Body of pancreas (tissue), 4 donors: ENCODE measurements at regions not wholly inside any gene's neighbourhood (a gene's known extent, or its start where the extent isn't known, plus 50 kb on each side); places are given as distances from the start of the nearest gene placed in this dataset.
"Not testable (repeated sequence)": the region's sequence is repeated elsewhere in the genome, so short reads cannot be mapped to it uniquely, and the experiment has no call there.

Experiments
- ATAC-seq: fragments of 150-250 bp; one replicate; pipeline ENCODE4 v1.9.1; 2016
- DNase-seq, 4 donors: peaks; one replicate each; pipeline ENCODE4 v3.0.0-alpha.2; 2019
- H3K27ac ChIP-seq, 4 donors: fragments of 200-600 bp; sonication (generic); 1 replicate in 3 of 4; 2 replicates in 1 of 4; pipeline versions ENCODE4 v1.5.1 to v1.6.1; 2016 to 2019; ENCODE audit warnings: mild to moderate bottlenecking in 1 of 4, mixed read lengths in 1 of 4, moderate library complexity in 1 of 4
- H3K27me3 ChIP-seq, 2 donors: fragments of 200-600 bp; sonication (generic); one replicate each; pipeline ENCODE4 v1.6.0; 2016; ENCODE audit warnings: mild to moderate bottlenecking in 1 of 2
- H3K36me3 ChIP-seq, 2 donors: fragments of 200-600 bp; sonication (generic); replicated peaks in 1 of 2; 2 replicates each; pipeline ENCODE4 v1.5.1; 2016; ENCODE audit warnings: low read depth in 2 of 2; ENCODE audit not compliant: insufficient read depth in 1 of 2
- H3K4me1 ChIP-seq: fragments of 200-600 bp; sonication (generic); one replicate; pipeline ENCODE4 v1.6.0; 2016
- H3K4me3 ChIP-seq, 2 donors: fragments of 200-600 bp; sonication (generic); 1 replicate in 1 of 2; 2 replicates in 1 of 2; pipeline ENCODE4 v1.5.1; 2016 to 2019
- H3K9me3 ChIP-seq, 3 donors: fragments of 200-600 bp; sonication (generic); 1 replicate in 2 of 3; 2 replicates in 1 of 3; pipeline ENCODE4 v1.5.1; 2016
- CTCF ChIP-seq, 7 experiments: fragments of 450-650 bp in 4 of 7; fragments of 200-600 bp in 3 of 7; sonication (generic) in 3 of 7; IDR thresholded peaks; one replicate each; pipeline ENCODE4 v1.5.1; 2016 to 2019; ENCODE audit warnings: antibody characterized with exemption in 7 of 7
- POLR2A ChIP-seq, 3 donors: fragments of 450-650 bp; IDR thresholded peaks; one replicate each; pipeline ENCODE4 v1.6.1; 2016; ENCODE audit warnings: antibody characterized with exemption in 3 of 3, mild to moderate bottlenecking in 2 of 3
- WGBS, 2 donors: methylation state at CpG; one replicate each; pipeline ENCODE4 v1.1.5; 2017; 5-methylcytosine and 5-hydroxymethylcytosine counted together
- intact Hi-C: fragments of 100-400 bp; cut with DNase I; formaldehyde crosslinking; loops from one replicate; pipeline ENCODE4 v1.15.1; 2023

DNA sequence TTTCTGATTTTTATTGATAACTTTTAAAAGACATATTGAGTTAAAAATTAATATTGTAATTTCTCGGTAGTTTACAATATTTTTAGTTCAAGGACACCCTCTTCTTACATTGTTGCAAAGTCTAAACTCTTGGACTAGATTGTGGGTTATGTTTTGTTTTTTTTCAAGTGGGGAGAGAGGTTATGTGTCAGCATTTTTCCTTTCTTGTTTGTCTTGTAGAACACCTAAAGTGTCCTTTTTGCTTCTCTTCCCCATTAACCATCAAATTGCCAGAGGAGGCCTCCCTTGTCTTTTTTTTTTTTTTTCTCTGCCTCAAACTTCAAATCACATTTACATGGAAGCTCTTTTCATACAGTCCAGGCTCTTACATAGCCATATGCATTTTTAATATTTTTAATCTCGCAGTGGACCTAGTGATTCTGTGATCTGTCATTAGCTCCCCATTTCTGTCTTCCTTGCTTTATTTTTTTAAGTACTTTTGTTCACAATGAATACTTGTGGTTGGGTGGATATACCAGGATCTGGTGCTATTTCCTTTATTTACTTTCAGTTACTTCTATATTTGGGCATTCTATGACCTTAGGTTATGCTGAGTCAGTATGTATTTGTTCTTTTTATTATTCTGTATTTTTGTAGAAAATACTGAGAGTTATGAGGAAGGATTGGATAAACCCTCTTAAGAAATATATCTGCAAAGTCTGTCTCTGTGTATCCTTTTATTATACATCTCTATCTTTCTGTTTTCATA, 2280.6 kb upstream of the ACO1 start:
- no peak for TF ChIP-seq POLR2A (IDR thresholded peaks at IDR 0.05)
- no peak for TF ChIP-seq CTCF (IDR thresholded peaks at IDR 0.05)
- intact Hi-C loops: no loop called here
- Histone ChIP-seq H3K27me3 (no peaks in the 10 kb centered on the region), H3K4me1 (no peaks in the 10 kb centered on the region), H3K9me3 (no peaks in the 10 kb centered on the region), H3K36me3 (no peaks in the 10 kb centered on the region), H3K4me3 (no peak overlapping the region), H3K27ac (no peak overlapping the region)
- DNase-seq (no peak), ATAC-seq (no peak)
- WGBS, 2 donors: 40 to 44% methylated on average over 2 of the region's 2 CpGs

GRCh38 chr9:30107134-30107533, 2277.3 kb upstream of the ACO1 start:
- H3K36me3 ChIP-seq, DNase-seq, H3K27me3 ChIP-seq, intact Hi-C loops, H3K4me3 ChIP-seq, H3K27ac ChIP-seq, H3K9me3 ChIP-seq, ATAC-seq, H3K4me1 ChIP-seq: not testable (repeated sequence)
- 85 to 89% methylated on average over 8 of the region's 8 CpGs for WGBS, 2 donors

DNA sequence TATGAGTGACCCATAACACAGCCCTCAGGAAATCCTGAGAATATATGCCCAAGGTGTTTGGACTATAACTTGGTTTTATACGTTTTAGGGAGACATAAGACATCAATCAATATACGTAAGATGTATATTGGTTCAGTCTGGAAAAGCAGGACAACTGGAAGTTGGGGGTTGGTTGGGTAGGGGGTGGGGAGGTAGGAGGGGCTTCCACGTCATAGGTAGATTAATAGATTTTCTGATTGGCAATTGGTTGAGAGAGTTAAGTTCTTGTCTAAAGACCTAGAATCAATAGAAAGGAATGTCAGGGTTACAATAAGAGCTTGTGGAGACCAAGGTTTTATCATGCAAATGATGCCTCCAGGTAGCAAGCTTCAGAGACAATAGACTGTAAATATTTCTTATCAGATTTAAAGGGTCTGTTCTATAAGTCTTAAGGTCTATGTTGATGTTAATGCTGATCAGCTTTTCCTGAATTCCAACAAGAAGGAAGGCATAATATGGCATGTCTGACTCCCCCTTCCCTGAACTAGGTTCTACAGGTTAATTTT, 2267.7 kb upstream of the ACO1 start:
- intact Hi-C loops: no loop called here

DNA sequence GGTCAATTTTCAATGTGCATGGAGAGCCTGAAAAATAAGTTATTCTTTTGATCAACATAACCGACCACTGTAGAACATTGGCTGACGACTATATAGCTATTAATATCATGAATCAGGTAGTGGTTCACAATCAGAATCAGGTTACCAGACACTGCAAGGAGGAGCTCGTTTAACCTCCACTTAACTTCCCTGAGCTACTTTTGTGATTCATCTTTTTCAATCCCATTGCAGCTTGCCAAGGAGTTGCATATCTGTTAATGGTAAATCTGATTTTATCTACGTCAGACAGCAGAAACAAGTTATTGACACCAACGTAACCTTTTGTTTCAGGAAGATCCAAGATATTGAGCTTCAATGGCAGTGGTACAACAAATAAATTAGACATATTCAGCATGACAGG, 2263.8 kb upstream of the ACO1 start:
- TF ChIP-seq POLR2A (IDR thresholded peaks at IDR 0.05) (no peak), CTCF (IDR thresholded peaks at IDR 0.05) (no peak)
- Histone ChIP-seq H3K4me1 (no peaks in the 10 kb centered on the region), H3K9me3 (no peaks in the 10 kb centered on the region), H3K27me3 (no peaks in the 10 kb centered on the region), H3K27ac (no peak overlapping the region), H3K36me3 (no peaks in the 10 kb centered on the region), H3K4me3 (no peak overlapping the region)
- ATAC-seq (no peak), DNase-seq (no peak)
- 24 to 26% methylated on average over 5 of the region's 5 CpGs for WGBS, 2 donors
- intact Hi-C loops: no loop called here

More for the DNA sequence above, 2267.7 kb upstream of the ACO1 start:
- Histone ChIP-seq H3K36me3 (no peaks in the 10 kb centered on the region), H3K4me3 (no peak overlapping the region), H3K27ac (no peak overlapping the region), H3K9me3 (no peaks in the 10 kb centered on the region), H3K27me3 (no peaks in the 10 kb centered on the region), H3K4me1 (no peaks in the 10 kb centered on the region)
- no peak for DNase-seq
- WGBS, 2 donors: 51 to 60% methylated on average over 3 of the region's 3 CpGs
- ATAC-seq: no peak
- TF ChIP-seq CTCF (IDR thresholded peaks at IDR 0.05) (no peak), POLR2A (IDR thresholded peaks at IDR 0.05) (no peak)

GRCh38 chr9:30121611-30122010, 2262.8 kb upstream of the ACO1 start:
- H3K36me3 ChIP-seq: no peaks in the 10 kb centered on the region
- H3K9me3 ChIP-seq: no peaks in the 10 kb centered on the region
- DNase-seq: no peak
- intact Hi-C loops: no loop called here
- H3K4me3 ChIP-seq: no peak overlapping the region
- WGBS, 2 donors: 65 to 81% methylated on average over 4 of the region's 4 CpGs
- ATAC-seq: no peak
- no peak for TF ChIP-seq POLR2A (IDR thresholded peaks at IDR 0.05)
- no peak for TF ChIP-seq CTCF (IDR thresholded peaks at IDR 0.05)
- H3K4me1 ChIP-seq: no peaks in the 10 kb centered on the region
- no peak overlapping the region for H3K27ac ChIP-seq
- no peaks in the 10 kb centered on the region for H3K27me3 ChIP-seq
